Neuronal stem cell (in vitro differentiated cells): ENCODE measurements at regions not wholly inside any gene's neighbourhood (a gene's known extent, or its start where the extent isn't known, plus 50 kb on each side); places are given as distances from the start of the nearest gene placed in this dataset.

Experiments used
- DNase-seq: peaks from one replicate; pipeline ENCODE4 v3.0.0-alpha.2; 2013; ENCODE audit warnings: low spot score
- H2AFZ ChIP-seq: one replicate; pipeline ENCODE4 v1.6.1; 2013; ENCODE audit warnings: mild to moderate bottlenecking, low read length, inconsistent platforms
- H2AK5ac ChIP-seq: 2 replicates; pipeline ENCODE4 v1.6.1; 2013; ENCODE audit warnings: low read depth, mild to moderate bottlenecking, inconsistent platforms, low read length, moderate library complexity, mixed read lengths
- H2BK120ac ChIP-seq: 2 replicates; pipeline ENCODE4 v1.6.1; 2013; ENCODE audit warnings: low read depth, mild to moderate bottlenecking, inconsistent platforms, low read length, moderate library complexity, mixed read lengths
- H2BK12ac ChIP-seq: one replicate; pipeline ENCODE4 v1.6.1; 2013; ENCODE audit warnings: low read length, inconsistent platforms
- H2BK15ac ChIP-seq: 2 replicates; pipeline ENCODE4 v1.6.1; 2013; ENCODE audit warnings: mild to moderate bottlenecking, low read length, inconsistent platforms, mixed read lengths
- H2BK5ac ChIP-seq: one replicate; pipeline ENCODE4 v1.6.1; 2013; ENCODE audit warnings: inconsistent platforms, mild to moderate bottlenecking, low read length, moderate library complexity
- H3K14ac ChIP-seq: one replicate; pipeline ENCODE4 v1.6.1; 2013; ENCODE audit warnings: low read length, inconsistent platforms
- H3K18ac ChIP-seq: 2 replicates; pipeline ENCODE4 v1.6.1; 2013; ENCODE audit warnings: low read length, inconsistent platforms
- H3K23ac ChIP-seq: 2 replicates; pipeline ENCODE4 v1.6.1; 2013; ENCODE audit warnings: low read depth, mild to moderate bottlenecking, mixed read lengths, low read length, inconsistent platforms; ENCODE audit not compliant: poor library complexity
- H3K27ac ChIP-seq: replicated peaks from 3 replicates; pipeline ENCODE4 v1.5.1; 2013; ENCODE audit warnings: low read length, inconsistent platforms
- H3K27me3 ChIP-seq, 3 experiments: 2 replicates each; pipeline ENCODE4 v1.6.1; 2013; ENCODE audit warnings: low read length in 3 of 3, mild to moderate bottlenecking in 2 of 3, inconsistent platforms in 1 of 3, low read depth in 1 of 3, mixed read lengths in 1 of 3, moderate library complexity in 1 of 3; ENCODE audit not compliant: control insufficient read depth in 3 of 3, insufficient read depth in 3 of 3
- H3K36me3 ChIP-seq, 2 donors: replicated peaks in 1 of 2; 2 replicates each; pipeline ENCODE4 v1.6.1; 2013; ENCODE audit warnings: low read length in 2 of 2; ENCODE audit not compliant: control insufficient read depth in 2 of 2, insufficient read depth in 2 of 2
- H3K4ac ChIP-seq: 2 replicates; pipeline ENCODE4 v1.6.1; 2013; ENCODE audit warnings: inconsistent platforms, mild to moderate bottlenecking, low read length, moderate library complexity
- H3K4me1 ChIP-seq, 2 donors: 1 replicate in 1 of 2; 2 replicates in 1 of 2; pipeline ENCODE4 v1.6.1; 2013; ENCODE audit warnings: low read length in 2 of 2, low read depth in 1 of 2; ENCODE audit not compliant: control insufficient read depth in 2 of 2, insufficient read depth in 1 of 2
- H3K4me2 ChIP-seq: one replicate; pipeline ENCODE4 v1.6.1; 2013; ENCODE audit warnings: mild to moderate bottlenecking, low read length, inconsistent platforms; ENCODE audit not compliant: insufficient read depth, poor library complexity, severe bottlenecking
- H3K4me3 ChIP-seq, 2 donors: 2 replicates each; pipeline ENCODE4 v1.5.1; 2013; ENCODE audit warnings: low read length in 2 of 2, mild to moderate bottlenecking in 2 of 2, inconsistent platforms in 1 of 2, moderate library complexity in 1 of 2
- H3K79me1 ChIP-seq: one replicate; pipeline ENCODE4 v1.6.1; 2013; ENCODE audit warnings: low read depth, mild to moderate bottlenecking, inconsistent platforms, low read length, moderate library complexity
- H3K9ac ChIP-seq: one replicate; pipeline ENCODE4 v1.6.1; 2013; ENCODE audit warnings: mild to moderate bottlenecking, low read depth, low read length, inconsistent platforms; ENCODE audit not compliant: poor library complexity
- H3K9me3 ChIP-seq, 2 donors: replicated peaks in 1 of 2; 2 replicates each; pipeline versions ENCODE3 to v1.6.1; 2013; ENCODE audit warnings: low read length in 2 of 2, mild to moderate bottlenecking in 2 of 2, inconsistent platforms in 1 of 2, low read depth in 1 of 2, mixed read lengths in 1 of 2, moderate library complexity in 1 of 2; ENCODE audit not compliant: control insufficient read depth in 2 of 2, insufficient read depth in 1 of 2
- H4K8ac ChIP-seq: one replicate; pipeline ENCODE4 v1.6.1; 2013; ENCODE audit warnings: low read depth, mild to moderate bottlenecking, inconsistent platforms, low read length, moderate library complexity
- H4K91ac ChIP-seq: one replicate; pipeline ENCODE4 v1.6.1; 2013; ENCODE audit warnings: low read length, low read depth, mild to moderate bottlenecking, inconsistent platforms; ENCODE audit not compliant: poor library complexity
- WGBS, 2 donors: extraction: QIAGEN DNeasy Blood & Tissue Kit; methylation state at CpG; one replicate each; pipeline ENCODE4 v1.1.7; 2013; ENCODE audit warnings: missing lambda C conversion rate in 2 of 2, mixed read lengths in 1 of 2; ENCODE audit not compliant: insufficient read length in 2 of 2, insufficient replicate concordance in 1 of 2; ENCODE audit errors: extremely low coverage in 2 of 2; 5-methylcytosine and 5-hydroxymethylcytosine counted together

- no peak for DNase-seq
- H4K8ac ChIP-seq, result no peak overlapping the region
Observed at GRCh38 chr4:187370918-187371317, 624.7 kb upstream of the ZFP42 start.

DNA sequence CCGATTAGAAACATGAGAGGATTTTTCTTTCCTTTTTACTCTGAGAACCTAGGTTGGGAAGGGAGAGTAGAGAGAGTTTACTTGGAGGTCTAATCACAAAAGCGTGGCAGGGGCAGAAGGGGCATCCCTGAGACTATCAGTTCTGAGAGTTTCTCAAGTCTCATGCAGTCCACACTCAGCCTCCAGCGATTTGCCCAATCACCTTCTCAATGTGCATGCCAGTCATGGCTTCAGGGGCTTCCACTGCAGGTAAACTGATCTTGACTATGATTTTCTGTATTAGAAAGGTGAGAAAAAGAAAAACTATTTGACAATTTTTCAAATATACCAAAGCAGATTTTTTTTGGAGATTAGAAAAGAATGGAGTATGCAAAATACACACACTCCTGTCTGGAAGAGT, 617.1 kb upstream of the ZFP42 start:
- no CpG with 5 or more reads among the region's 3 CpGs for WGBS, 2 donors

More at GRCh38 chr4:187370918-187371317, 624.7 kb upstream of the ZFP42 start:
- Histone ChIP-seq H2BK5ac (no peak overlapping the region), H2AK5ac (no peak overlapping the region), H4K91ac (no peak overlapping the region), H3K27ac (no peak overlapping the region), H3K4me3 (no peak overlapping the region), H2BK15ac (no peak overlapping the region), H2AFZ (no peak overlapping the region), H3K4me1 (no peaks in the 10 kb centered on the region), H3K23ac (no peak overlapping the region), H3K36me3 (no peaks in the 10 kb centered on the region), H3K4me2 (no peak overlapping the region), H3K9ac (no peak overlapping the region), H2BK12ac (no peak overlapping the region), H3K27me3 (no peaks in the 10 kb centered on the region), H3K4ac (no peak overlapping the region), H3K79me1 (no peaks in the 10 kb centered on the region), H2BK120ac (no peak overlapping the region), H3K14ac (no peak overlapping the region), H3K18ac (no peak overlapping the region), H3K9me3 (no peaks in the 10 kb centered on the region)

DNA sequence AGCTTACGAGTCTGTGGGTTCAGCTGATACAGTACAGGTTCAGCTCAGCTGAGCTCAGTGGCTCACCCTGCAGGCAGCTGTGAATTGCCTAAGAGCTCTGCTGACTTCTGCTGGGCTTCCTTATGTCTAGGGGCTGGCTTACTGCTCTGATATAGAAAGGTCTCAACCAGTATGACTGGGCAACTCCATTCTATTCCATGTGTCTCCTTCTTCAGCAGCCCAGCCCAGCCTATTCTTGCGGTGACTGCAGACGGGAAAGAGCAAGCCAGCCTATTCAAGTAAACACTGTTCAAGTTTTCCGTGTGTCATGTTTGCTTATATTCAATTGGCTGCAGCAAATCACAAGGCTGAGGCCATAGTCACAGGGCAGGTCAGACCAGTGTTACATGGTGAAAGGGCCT, 615.4 kb upstream of the ZFP42 start:
- no peak overlapping the region for H3K9ac ChIP-seq
- no peak overlapping the region for H2AFZ ChIP-seq
- no peak overlapping the region for H2AK5ac ChIP-seq
- no peak overlapping the region for H3K14ac ChIP-seq
- H3K4me2 ChIP-seq, result no peak overlapping the region
- no peak overlapping the region for H3K23ac ChIP-seq
- H4K8ac ChIP-seq, result no peak overlapping the region
- no peak overlapping the region for H3K27ac ChIP-seq
- H3K4me3 ChIP-seq, result no peak overlapping the region
- no peak overlapping the region for H2BK120ac ChIP-seq
- DNase-seq, result no peak
- no peak overlapping the region for H2BK12ac ChIP-seq
- H2BK5ac ChIP-seq, result no peak overlapping the region
- H3K4ac ChIP-seq, result no peak overlapping the region
- no peaks in the 10 kb centered on the region for H3K79me1 ChIP-seq
- H3K36me3 ChIP-seq, result no peaks in the 10 kb centered on the region
- H3K27me3 ChIP-seq, result no peaks in the 10 kb centered on the region
- no peak overlapping the region for H2BK15ac ChIP-seq
- H3K9me3 ChIP-seq, result peaks cover 0 to 2% of the 10 kb centered on the region in 2 donors
- H4K91ac ChIP-seq, result no peak overlapping the region
- no peak overlapping the region for H3K18ac ChIP-seq
- H3K4me1 ChIP-seq, result no peaks in the 10 kb centered on the region
- WGBS, 2 donors, result no CpG with 5 or more reads among the region's 4 CpGs

More for the DNA sequence above, 617.1 kb upstream of the ZFP42 start:
- Histone ChIP-seq H3K9ac (no peak overlapping the region), H2BK15ac (no peak overlapping the region), H3K27me3 (no peaks in the 10 kb centered on the region), H3K14ac (no peak overlapping the region), H3K9me3 (peaks cover 0 to 2% of the 10 kb centered on the region in 2 donors), H2BK12ac (no peak overlapping the region), H3K4me1 (no peaks in the 10 kb centered on the region), H3K4me2 (no peak overlapping the region), H4K8ac (no peak overlapping the region), H2AFZ (no peak overlapping the region), H2BK5ac (no peak overlapping the region), H3K4me3 (no peak overlapping the region), H2BK120ac (no peak overlapping the region), H3K18ac (no peak overlapping the region), H3K4ac (no peak overlapping the region), H3K79me1 (no peaks in the 10 kb centered on the region), H4K91ac (no peak overlapping the region), H3K23ac (no peak overlapping the region), H2AK5ac (no peak overlapping the region), H3K27ac (no peak overlapping the region), H3K36me3 (no peaks in the 10 kb centered on the region)
- DNase-seq, result no peak

DNA sequence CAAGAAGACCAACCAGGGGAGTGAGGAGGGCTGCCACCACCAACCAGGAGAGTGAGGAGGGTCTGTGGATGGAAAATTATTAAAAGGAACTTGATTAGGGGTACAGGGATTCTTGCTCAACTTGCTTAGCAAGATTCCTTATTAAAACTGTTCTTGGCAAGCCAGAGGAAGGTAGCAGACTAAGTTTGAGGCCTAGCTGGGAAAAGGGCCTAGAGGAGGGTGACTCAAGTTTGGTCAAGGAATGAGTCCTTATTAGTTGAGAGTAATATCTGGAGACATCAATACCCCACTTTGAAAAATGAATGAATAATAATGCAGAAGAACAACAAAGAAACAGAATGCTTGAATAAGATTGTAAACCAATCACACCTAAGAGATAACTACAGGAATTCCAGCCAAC, 612.4 kb upstream of the ZFP42 start:
- Histone ChIP-seq H3K27ac (no peak overlapping the region), H2BK15ac (no peak overlapping the region), H3K27me3 (no peaks in the 10 kb centered on the region), H3K9ac (no peak overlapping the region), H3K4me2 (no peak overlapping the region), H2BK12ac (no peak overlapping the region), H3K4me3 (no peak overlapping the region), H2AFZ (no peak overlapping the region), H3K36me3 (no peaks in the 10 kb centered on the region), H2BK120ac (no peak overlapping the region), H4K8ac (no peak overlapping the region), H2AK5ac (no peak overlapping the region), H3K4me1 (no peaks in the 10 kb centered on the region), H3K18ac (no peak overlapping the region), H2BK5ac (no peak overlapping the region), H4K91ac (no peak overlapping the region), H3K9me3 (peaks cover 0 to 2% of the 10 kb centered on the region in 2 donors), H3K14ac (no peak overlapping the region), H3K79me1 (no peaks in the 10 kb centered on the region), H3K4ac (no peak overlapping the region), H3K23ac (no peak overlapping the region)
- DNase-seq, result no peak
